Neuron (in vitro differentiated cells): ENCODE measurements at regions not wholly inside any gene's neighbourhood (a gene's known extent, or its start where the extent isn't known, plus 50 kb on each side); places are given as distances from the start of the nearest gene placed in this dataset.
"Not testable (repeated sequence)": the region's sequence is repeated elsewhere in the genome, so short reads cannot be mapped to it uniquely, and the experiment has no call there.

Experiments
- H2AFZ ChIP-seq: one replicate; pipeline ENCODE4 v1.6.1; 2013; ENCODE audit warnings: low read depth, mild to moderate bottlenecking, inconsistent platforms, low read length, moderate library complexity
- H3K27me3 ChIP-seq: one replicate; pipeline ENCODE4 v1.6.1; 2013; ENCODE audit warnings: low read length; ENCODE audit not compliant: insufficient read depth
- H3K36me3 ChIP-seq: one replicate; pipeline ENCODE4 v1.6.1; 2013; ENCODE audit warnings: low read length; ENCODE audit not compliant: insufficient read depth
- H3K4me1 ChIP-seq: one replicate; pipeline ENCODE4 v1.6.1; 2013; ENCODE audit warnings: low read length; ENCODE audit not compliant: insufficient read depth
- H3K4me3 ChIP-seq: 2 replicates; pipeline ENCODE4 v1.5.1; 2013; ENCODE audit warnings: mild to moderate bottlenecking, low read length, moderate library complexity
- H3K9me3 ChIP-seq: one replicate; pipeline ENCODE4 v1.6.1; 2013; ENCODE audit warnings: low read length

- no peaks in the 10 kb centered on the region for H3K36me3 ChIP-seq
- H3K9me3 ChIP-seq = no peaks in the 10 kb centered on the region
- no peaks in the 10 kb centered on the region for H3K27me3 ChIP-seq
- H3K4me1 ChIP-seq = no peaks in the 10 kb centered on the region
- H3K4me3 ChIP-seq = no peak overlapping the region
- H2AFZ ChIP-seq = no peak overlapping the region
Measured at GRCh38 chr11:81222491-81222890, 1511.2 kb downstream of the FAM181B start.

GRCh38 chr11:81220146-81220895 is 1513.3 kb downstream of the FAM181B start:
- H3K9me3 ChIP-seq = no peaks in the 10 kb centered on the region
- no peak overlapping the region for H3K4me3 ChIP-seq
- no peaks in the 10 kb centered on the region for H3K36me3 ChIP-seq
- no peak overlapping the region for H2AFZ ChIP-seq
- H3K4me1 ChIP-seq = no peaks in the 10 kb centered on the region
- no peaks in the 10 kb centered on the region for H3K27me3 ChIP-seq

DNA sequence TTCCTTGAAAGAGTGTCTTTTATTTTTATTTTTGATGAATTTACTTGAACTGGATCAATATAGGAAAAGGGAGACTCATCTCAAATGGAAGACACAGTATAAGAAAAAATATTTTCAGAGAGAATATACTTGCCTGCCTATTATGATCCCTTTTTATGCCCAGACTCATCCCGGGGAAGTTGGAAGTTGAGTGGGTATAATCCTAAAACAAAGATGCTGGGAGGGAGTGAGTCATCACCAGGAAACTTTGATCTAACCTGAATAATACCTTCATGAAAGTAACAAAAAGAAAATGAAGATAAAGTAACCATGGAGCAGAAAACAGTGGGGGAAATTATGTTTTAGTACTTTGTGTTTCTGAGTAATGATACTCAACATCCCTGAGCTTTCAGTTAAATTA is 1514.0 kb downstream of the FAM181B start:
- H3K4me3 ChIP-seq = no peak overlapping the region
- H3K36me3 ChIP-seq = no peaks in the 10 kb centered on the region
- no peaks in the 10 kb centered on the region for H3K4me1 ChIP-seq
- H3K9me3 ChIP-seq = no peaks in the 10 kb centered on the region
- H3K27me3 ChIP-seq = no peaks in the 10 kb centered on the region
- no peak overlapping the region for H2AFZ ChIP-seq

GRCh38 chr11:81218440-81218839 is 1515.2 kb downstream of the FAM181B start:
- H3K4me1 ChIP-seq = no peaks in the 10 kb centered on the region
- no peaks in the 10 kb centered on the region for H3K9me3 ChIP-seq
- H3K27me3 ChIP-seq = no peaks in the 10 kb centered on the region
- H3K36me3 ChIP-seq = no peaks in the 10 kb centered on the region
- H3K4me3 ChIP-seq = no peak overlapping the region
- H2AFZ ChIP-seq = no peak overlapping the region

GRCh38 chr11:81211050-81211449 is 1522.6 kb downstream of the FAM181B start:
- no peaks in the 10 kb centered on the region for H3K9me3 ChIP-seq
- H3K4me3 ChIP-seq = no peak overlapping the region
- no peak overlapping the region for H2AFZ ChIP-seq
- no peaks in the 10 kb centered on the region for H3K4me1 ChIP-seq
- no peaks in the 10 kb centered on the region for H3K27me3 ChIP-seq
- H3K36me3 ChIP-seq = no peaks in the 10 kb centered on the region

- H3K4me3 ChIP-seq = no peak overlapping the region
- H3K9me3 ChIP-seq = no peaks in the 10 kb centered on the region
- H2AFZ ChIP-seq = no peak overlapping the region
- H3K27me3 ChIP-seq = no peaks in the 10 kb centered on the region
- H3K4me1 ChIP-seq = no peaks in the 10 kb centered on the region
- no peaks in the 10 kb centered on the region for H3K36me3 ChIP-seq
Measured at GRCh38 chr11:81207421-81208054, 1526.1 kb downstream of the FAM181B start.

DNA sequence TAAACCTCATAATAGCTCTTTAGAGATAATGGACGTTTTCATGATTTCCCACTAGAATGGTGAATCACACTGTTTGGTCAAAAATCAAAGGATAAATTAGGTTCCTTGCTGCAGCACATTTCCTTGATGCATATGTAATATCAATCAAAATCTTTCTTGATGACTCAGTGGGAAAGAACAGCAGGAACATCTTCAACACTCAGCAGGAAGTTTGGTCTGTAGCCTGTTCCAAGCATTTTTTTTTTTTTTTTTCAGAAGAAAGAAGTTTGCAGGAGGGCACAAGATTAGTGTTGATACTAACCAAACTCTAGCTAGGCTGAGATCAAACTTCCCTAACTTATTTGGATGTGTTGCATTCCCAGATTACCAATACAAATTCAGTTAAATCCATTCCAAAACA is 1529.8 kb downstream of the FAM181B start:
- H3K36me3 ChIP-seq = no peaks in the 10 kb centered on the region
- no peaks in the 10 kb centered on the region for H3K27me3 ChIP-seq
- H2AFZ ChIP-seq = no peak overlapping the region
- no peak overlapping the region for H3K4me3 ChIP-seq
- no peaks in the 10 kb centered on the region for H3K9me3 ChIP-seq
- no peaks in the 10 kb centered on the region for H3K4me1 ChIP-seq

GRCh38 chr11:81197396-81197795 is 1536.3 kb downstream of the FAM181B start:
- H3K4me1 ChIP-seq = no peaks in the 10 kb centered on the region
- no peaks in the 10 kb centered on the region for H3K27me3 ChIP-seq
- no peaks in the 10 kb centered on the region for H3K9me3 ChIP-seq
- no peaks in the 10 kb centered on the region for H3K36me3 ChIP-seq
- no peak overlapping the region for H3K4me3 ChIP-seq
- no peak overlapping the region for H2AFZ ChIP-seq

GRCh38 chr11:81192516-81192915 is 1541.1 kb downstream of the FAM181B start:
- Histone ChIP-seq H3K4me1 (peaks cover 18% of the 10 kb centered on the region), H3K36me3 (no peaks in the 10 kb centered on the region), H3K27me3 (no peaks in the 10 kb centered on the region), H3K9me3 (no peaks in the 10 kb centered on the region), H3K4me3 (no peak overlapping the region), H2AFZ (no peak overlapping the region)

DNA sequence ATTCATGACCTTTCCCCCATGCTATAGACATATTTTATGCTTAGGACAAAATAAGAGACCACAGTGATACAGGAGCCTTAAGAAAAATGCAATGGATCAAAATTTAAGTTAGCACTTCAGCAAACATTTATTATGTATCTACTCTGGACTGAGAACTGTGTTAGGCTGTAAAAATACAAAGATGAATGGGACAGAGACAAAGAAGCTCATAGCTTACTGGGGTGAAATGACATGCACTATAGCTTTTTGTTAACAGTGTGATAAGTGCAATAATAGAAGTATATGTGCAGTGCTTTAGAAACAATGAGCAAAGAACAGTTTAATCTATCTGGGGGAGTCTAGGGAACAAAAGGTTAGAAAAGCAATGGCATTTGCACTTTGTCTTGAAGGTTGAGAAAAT is 1543.1 kb downstream of the FAM181B start:
- Histone ChIP-seq H2AFZ (no peak overlapping the region), H3K36me3 (no peaks in the 10 kb centered on the region), H3K4me1 (peaks cover 18% of the 10 kb centered on the region), H3K4me3 (no peak overlapping the region), H3K27me3 (no peaks in the 10 kb centered on the region), H3K9me3 (no peaks in the 10 kb centered on the region)

DNA sequence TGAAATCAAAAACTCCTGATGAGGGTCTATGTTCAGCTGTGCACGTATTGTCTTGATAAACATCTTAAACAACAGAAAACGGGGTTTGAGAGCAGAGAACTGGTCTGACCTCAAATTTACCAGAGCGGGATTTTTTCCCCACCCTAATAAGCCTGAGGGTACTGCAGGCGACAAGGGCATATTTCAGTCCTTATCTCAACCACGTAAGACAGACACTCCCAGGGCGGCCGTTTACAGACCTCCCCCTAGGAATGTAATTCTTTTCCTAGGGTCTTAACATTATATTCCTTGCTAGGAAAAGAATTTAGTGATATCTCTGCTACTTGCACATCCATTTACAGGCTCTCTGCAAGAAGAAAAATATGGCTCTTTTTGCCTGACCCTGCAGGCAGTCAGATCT is 1546.6 kb downstream of the FAM181B start:
- not testable (repeated sequence) for H3K27me3 ChIP-seq, H3K36me3 ChIP-seq, H3K9me3 ChIP-seq, H2AFZ ChIP-seq, H3K4me3 ChIP-seq
- peaks cover 18% of the 10 kb centered on the region for H3K4me1 ChIP-seq

DNA sequence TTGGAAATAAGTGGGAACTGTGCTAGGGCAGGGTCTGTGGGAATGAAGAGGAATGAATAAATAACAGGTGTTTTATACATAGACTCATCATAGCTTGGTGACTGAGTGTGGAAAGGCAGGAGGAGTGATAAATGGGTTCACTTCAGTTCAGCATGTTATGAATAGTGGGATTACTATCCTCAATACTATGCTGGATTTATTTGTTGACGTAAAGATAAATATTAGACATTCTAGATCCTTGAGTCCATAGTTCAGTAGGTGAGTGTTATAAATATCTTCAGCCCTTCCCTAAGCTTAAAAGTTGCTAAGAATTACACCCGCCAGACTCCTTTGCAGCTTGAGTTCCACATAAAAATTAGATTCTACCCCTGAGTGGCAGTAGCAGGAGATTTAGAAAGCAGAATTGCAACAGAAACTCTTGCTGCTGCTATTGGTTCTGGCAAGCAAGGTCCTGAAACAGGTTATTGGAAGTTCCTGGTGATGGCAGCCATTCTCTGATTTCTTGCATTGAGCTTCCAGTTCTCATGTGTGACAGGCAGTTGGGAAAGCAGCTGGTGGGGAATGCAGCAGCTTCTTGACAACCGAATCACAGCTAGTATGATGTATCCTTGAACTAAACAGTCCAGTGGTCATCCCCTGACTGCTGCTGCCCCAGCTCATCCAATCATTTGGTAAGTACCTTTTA is 1558.9 kb downstream of the FAM181B start:
- Histone ChIP-seq H3K4me1 (no peaks in the 10 kb centered on the region), H3K4me3 (no peak overlapping the region), H2AFZ (no peak overlapping the region), H3K36me3 (no peaks in the 10 kb centered on the region), H3K27me3 (no peaks in the 10 kb centered on the region), H3K9me3 (no peaks in the 10 kb centered on the region)

GRCh38 chr11:81165164-81165563 is 1568.5 kb downstream of the FAM181B start:
- Histone ChIP-seq H3K27me3 (no peaks in the 10 kb centered on the region), H3K4me1 (no peaks in the 10 kb centered on the region), H3K9me3 (no peaks in the 10 kb centered on the region), H2AFZ (no peak overlapping the region), H3K36me3 (no peaks in the 10 kb centered on the region), H3K4me3 (no peak overlapping the region)
